NCI-H2171 treated with DMSO at 0.1 percent for 48 hours (cell line): ENCODE measurements at regions not wholly inside any gene's neighbourhood (a gene's known extent, or its start where the extent isn't known, plus 50 kb on each side); places are given as distances from the start of the nearest gene placed in this dataset.

Source experiments
- DNase-seq: peaks from one replicate; lab custom pipeline; 2025; lab: John Stamatoyannopoulos, UW

DNA sequence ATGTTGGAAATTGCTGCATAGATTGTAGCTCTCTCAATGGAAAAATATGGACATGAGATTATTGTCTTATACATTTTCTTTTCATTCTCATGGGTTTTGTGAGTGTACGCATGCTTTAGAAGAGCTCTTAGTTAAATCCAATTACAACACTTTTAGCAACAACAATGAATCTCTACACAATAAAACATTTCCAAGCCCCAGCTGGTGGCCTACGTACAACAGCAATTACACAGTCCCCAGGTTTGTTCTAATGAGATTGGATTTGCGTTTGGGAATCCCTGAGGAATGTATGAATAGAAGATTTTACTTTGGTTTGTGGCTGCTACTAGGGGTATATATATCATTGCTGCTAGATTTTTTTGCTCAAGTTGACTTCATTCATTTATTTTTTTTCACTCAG is 98.6 kb downstream of the FHDC1 start:
- no peak for DNase-seq

GRCh38 chr4:153036931-153037482 is 100.9 kb downstream of the FHDC1 start:
- no peak for DNase-seq

DNA sequence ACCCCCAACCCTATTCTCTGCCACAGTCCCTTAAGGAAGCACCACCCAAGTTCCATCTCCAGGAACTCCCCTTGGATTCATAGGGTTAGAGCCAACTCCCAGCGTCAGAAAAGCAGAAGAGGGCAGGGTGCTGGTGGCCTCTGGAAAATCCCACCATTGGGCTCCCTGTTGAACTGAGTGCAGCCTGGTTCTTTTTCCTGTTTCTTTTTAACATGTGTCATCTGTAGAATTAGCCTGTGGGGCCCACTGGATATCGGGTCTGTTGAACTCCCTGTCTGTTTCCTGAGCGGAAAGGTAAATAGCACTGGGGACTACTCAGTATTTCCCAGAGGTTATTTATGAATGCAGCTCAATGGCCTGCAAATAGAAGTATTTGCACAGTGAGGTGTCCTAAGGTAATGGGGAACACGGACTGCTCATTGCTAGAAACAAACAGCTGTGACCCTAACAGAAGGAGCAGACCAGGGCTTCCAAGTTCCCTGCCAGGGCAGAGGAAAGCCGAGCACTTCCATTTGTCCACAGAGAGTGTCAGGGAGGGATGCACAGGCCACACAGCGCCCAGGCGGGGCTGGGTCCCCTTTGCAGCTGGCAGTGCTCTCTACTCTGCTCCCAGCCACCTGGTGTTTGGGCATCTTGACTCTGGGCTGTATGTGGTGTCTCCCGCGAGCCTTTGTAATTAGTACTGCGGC is 102.6 kb downstream of the FHDC1 start:
- peak; percentile 38 for DNase-seq

- DNase-seq: no peak
Observed at GRCh38 chr4:153039542-153040185, 103.5 kb downstream of the FHDC1 start.

GRCh38 chr4:153040677-153041076 is 104.6 kb downstream of the FHDC1 start:
- no peak for DNase-seq

GRCh38 chr4:153044036-153044435 is 107.9 kb downstream of the FHDC1 start:
- no peak for DNase-seq

GRCh38 chr4:153045111-153045982 is 109.2 kb downstream of the FHDC1 start:
- DNase-seq: no peak

- DNase-seq: no peak
Observed at GRCh38 chr4:153058671-153059060, 122.5 kb downstream of the FHDC1 start.

GRCh38 chr4:153060196-153060595 is 124.1 kb downstream of the FHDC1 start:
- peak; percentile 64 for DNase-seq

- peak; percentile 74 for DNase-seq
Observed at GRCh38 chr4:153061971-153062370, 125.8 kb downstream of the FHDC1 start.

DNA sequence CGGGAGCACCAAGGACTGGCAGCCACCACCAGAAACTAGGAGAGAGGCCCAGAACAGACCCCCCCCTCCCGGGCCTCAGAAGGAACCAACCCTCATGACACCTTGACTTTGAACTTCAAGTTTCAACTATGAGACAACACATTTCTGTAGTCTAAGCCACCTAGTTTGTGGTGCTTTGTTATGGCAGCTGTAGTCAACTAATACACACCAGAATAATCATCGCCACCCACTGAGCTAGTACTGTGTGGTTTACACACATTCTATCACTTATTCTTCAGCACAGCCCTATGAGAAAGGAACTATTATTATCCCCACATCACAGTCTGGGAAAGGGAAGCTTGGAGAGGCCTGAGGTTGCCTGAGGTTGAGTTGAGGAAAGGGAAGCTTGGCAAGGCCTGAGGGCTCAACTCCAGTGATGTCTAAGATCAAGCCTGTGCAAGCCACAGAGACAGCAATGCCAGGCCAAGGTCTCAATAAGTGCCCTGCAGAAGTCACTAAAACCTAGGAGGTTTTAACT is 126.6 kb downstream of the FHDC1 start:
- DNase-seq: no peak

DNA sequence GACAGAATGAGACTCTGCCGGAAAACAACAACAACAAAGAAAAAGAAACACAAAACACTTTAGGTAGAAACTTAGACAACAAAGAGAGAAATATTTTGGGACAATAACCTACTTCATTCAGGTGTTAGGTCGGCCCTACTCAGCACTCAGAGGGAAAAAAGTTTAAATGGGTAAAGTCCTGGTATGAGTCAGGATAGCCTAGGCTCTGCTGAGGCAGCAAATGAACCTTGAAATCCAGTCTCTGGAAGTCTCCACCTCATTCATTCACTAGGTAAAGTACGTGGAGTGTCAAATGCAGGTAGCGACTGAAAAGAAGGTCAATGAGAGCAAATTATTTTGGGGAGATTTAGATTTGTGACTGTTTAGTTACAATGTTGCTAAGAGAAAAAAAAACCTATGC is 127.4 kb downstream of the FHDC1 start:
- DNase-seq: no peak

DNA sequence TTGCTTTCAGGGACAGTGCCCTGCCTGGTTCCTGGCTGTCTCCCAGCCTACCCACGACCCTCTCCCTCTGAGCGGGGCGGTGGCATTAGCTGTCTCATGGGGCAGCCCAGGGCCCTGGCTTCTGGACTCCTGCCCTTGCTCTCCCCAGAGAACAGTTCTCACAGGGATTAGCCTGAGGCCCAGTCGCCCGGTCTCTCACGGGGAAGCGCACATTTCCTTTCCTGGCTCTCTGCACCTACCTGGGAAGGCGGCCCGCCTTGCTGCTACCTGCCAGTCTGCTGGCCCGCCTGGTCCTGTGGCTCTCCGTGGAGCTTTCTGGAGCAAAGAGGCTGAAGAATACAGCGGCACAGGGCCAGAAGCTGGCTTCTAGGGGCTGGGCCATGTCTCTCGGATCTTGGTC is 128.4 kb downstream of the FHDC1 start:
- DNase-seq: no peak

- no peak for DNase-seq
Observed at GRCh38 chr4:153065276-153065675, 129.2 kb downstream of the FHDC1 start.

GRCh38 chr4:153067376-153067775 is 131.3 kb downstream of the FHDC1 start:
- no peak for DNase-seq

DNA sequence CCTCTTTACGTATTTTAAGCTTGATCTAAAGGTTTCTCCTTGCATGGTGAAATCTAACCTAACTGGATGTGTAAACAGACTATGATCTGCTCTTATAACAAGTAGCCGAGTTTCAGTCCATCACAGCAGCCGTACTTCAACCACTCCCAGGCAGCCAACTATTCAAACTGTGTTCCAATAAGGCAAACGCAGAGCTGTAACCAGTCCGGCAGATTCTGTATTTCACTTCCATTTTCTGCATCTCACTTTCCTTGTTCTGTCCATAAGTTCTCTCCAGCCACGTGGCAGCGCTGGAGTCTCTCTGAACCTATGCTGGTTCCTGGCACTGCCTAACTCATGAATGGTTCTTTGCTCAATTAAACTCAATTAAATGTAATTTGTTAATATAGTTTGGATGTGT is 132.6 kb downstream of the FHDC1 start:
- DNase-seq: no peak

DNA sequence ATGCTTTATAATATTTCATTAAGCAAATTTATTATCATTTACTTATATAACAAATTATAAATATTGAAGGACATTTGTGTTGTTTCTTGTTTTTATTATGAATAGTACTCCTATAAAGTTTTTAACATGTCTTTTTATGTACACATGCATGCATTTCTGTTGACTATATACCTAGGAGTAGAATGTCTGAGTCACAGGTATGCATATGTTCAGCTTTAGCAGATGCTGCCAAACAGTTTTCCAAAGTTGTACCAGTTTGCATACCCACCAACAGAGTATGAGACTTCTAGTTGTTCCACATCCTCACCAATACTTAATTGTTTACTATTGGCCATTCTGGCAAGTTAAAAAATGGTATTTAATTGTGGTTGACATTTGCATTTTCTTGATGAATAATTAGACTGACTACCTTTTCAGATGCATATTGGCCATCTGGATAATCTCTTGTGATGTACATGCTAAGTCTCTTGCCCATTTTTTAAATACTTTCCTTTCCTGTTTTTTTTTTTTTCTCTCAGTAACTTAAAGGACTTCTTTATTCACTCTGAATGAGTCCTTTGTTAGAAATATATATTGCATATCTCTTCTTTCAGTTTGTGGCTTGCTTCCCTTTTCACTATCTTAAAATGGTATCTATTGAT is 132.2 kb upstream of the TRIM2 start:
- DNase-seq: no peak

DNA sequence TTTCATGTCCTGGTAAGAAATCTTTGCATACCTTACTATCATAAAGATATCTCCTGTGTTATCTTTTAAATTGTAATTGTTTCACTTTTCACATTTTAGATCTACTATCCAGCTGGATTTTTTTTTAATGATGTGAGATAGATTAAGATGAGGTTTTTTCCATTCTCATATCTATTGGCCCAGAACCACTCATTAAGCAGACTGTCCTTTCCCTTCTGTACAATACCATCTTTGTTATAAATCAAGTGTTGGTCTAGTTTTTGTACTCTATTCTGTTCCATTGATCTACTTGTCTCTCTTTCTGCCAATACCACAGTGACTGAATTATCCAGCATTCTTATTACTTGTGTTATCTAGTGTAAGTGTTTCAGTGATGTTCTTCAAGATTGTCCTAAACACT is 131.6 kb upstream of the TRIM2 start:
- DNase-seq: no peak

DNA sequence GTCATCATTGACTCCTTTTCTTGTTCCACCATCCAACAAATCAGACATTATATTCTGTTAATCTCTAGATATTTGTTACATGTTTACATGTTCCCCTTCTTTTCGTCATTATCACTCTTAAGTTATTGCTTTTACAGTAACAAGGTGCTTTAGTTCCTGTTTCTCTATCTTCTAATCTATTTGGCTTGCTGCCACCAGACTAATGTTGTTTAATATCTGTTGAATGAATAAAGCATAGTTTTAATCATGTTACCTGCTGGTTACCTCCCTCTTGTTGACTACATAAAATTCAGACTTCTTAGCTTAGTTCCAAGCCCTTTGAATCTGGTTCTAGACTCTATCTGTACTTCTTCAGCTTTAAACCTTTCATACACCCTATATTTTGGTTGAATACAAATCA is 129.8 kb upstream of the TRIM2 start:
- DNase-seq: no peak

DNA sequence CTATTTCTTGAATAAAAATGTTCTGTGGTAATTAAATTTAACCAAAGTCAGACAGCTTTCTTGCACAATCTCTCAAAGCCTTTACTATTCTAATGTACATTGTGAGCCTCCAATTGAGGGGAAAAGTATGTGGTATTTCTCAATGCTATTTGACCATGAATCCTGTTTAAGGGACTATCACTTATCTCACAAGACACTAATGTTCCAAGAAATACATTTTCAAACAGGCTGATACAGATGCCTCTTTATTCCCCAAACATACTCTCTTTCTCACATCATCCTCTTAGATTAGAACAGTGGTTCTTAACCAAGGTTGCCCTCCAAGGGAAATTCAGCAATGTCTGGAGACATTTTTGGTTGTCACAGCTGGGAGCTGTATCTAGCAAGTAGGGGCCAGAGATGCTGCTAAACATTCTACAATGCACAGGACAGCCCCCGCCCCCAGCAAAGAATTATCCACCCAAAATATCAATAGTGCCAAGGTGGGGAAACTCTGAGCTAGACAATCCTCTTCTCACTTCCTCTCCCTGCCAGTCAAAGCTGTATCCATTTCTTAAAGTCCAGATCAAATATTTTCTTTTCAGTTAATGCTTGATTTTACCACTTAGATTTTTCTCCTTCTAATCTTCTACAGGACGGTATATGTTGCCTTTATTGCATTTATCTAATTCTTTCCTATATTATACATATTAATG is 129.2 kb upstream of the TRIM2 start:
- no peak for DNase-seq

- no peak for DNase-seq
Observed at GRCh38 chr4:153075836-153076518, 128.3 kb upstream of the TRIM2 start.
